GM12878 (cell line): ENCODE measurements at regions not wholly inside any gene's neighbourhood (a gene's known extent, or its start where the extent isn't known, plus 50 kb on each side); places are given as distances from the start of the nearest gene placed in this dataset.

Experiments
- ATAC-seq: fragments of 200-7000 bp; cut with Tn5 transposase; 3 replicates; pipeline ENCODE4 v1.9.1; 2020; ENCODE audit warnings: mild to moderate bottlenecking, moderate library complexity
- BruUV-seq: library from RNA; stranded (reverse); fragments of 400-500 nt; replicated peaks from 2 replicates; lab custom pipeline; 2021; lab: Mats Ljungman, UMichigan
- CTCF ChIA-PET: fragments of 300-600 bp; sonication (Branson Sonifier 250); formaldehyde crosslinking; extraction: SDS; loops from one replicate; lab custom pipeline; 2021; ENCODE audit warnings: inconsistent platforms; lab: Yijun Ruan, JAX
- POLR2A ChIA-PET: fragments of 350-600 bp; formaldehyde crosslinking; extraction: SDS; loops from one replicate; lab custom pipeline; 2021; ENCODE audit warnings: inconsistent platforms; lab: Charles Lee
- RAD21 ChIA-PET: fragments of 300-600 bp; sonication (Branson Sonifier 250); formaldehyde crosslinking; loops from one replicate; lab custom pipeline; 2023; ENCODE audit warnings: antibody characterized with exemption; ENCODE audit not compliant: unreplicated experiment; lab: Charles Lee
- SMC1A ChIA-PET: fragments of 300-600 bp; sonication (Branson Sonifier 250); formaldehyde crosslinking; loops from one replicate; lab custom pipeline; 2023; ENCODE audit not compliant: unreplicated experiment, uncharacterized antibody; lab: Charles Lee
- DNase-seq: peaks from one replicate; pipeline ENCODE4 v3.0.0-alpha.2; 2011; ENCODE audit warnings: low read depth, low spot score
- FAIRE-seq: peaks from 3 replicates; lab custom pipeline; 2011; peaks lifted over from hg19 to GRCh38; lab: Jason Lieb, UNC
- H2AFZ ChIP-seq: 2 replicates; pipeline ENCODE4 v1.6.0; 2011; ENCODE audit warnings: low read depth, low read length, control low read depth; ENCODE audit not compliant: control insufficient read depth
- H3K27ac ChIP-seq: 2 replicates; pipeline ENCODE4 v1.5.1; 2011; ENCODE audit warnings: control low read depth; ENCODE audit not compliant: control insufficient read depth, insufficient read depth
- H3K27me3 ChIP-seq, 2 experiments: replicated peaks in 1 of 2; 2 replicates each; pipeline versions ENCODE4 v1.6.0 to v1.6.1; 2011; ENCODE audit warnings: low read length in 1 of 2; ENCODE audit not compliant: control insufficient read depth in 2 of 2, insufficient read depth in 2 of 2
- H3K36me3 ChIP-seq, 2 experiments: 2 replicates each; pipeline ENCODE4 v1.5.1; 2011; ENCODE audit warnings: low read length in 1 of 2; ENCODE audit not compliant: control insufficient read depth in 2 of 2, insufficient read depth in 2 of 2
- H3K4me1 ChIP-seq: 2 replicates; pipeline ENCODE4 v1.6.1; 2011; ENCODE audit warnings: mild to moderate bottlenecking, low read length, moderate library complexity, mixed read lengths; ENCODE audit not compliant: control insufficient read depth, insufficient read depth
- H3K4me2 ChIP-seq: 2 replicates; pipeline ENCODE4 v1.6.0; 2011; ENCODE audit warnings: control low read depth; ENCODE audit not compliant: control insufficient read depth, insufficient read depth
- H3K4me3 ChIP-seq: fragments of 200-600 bp; sonication (generic); 2 replicates; pipeline ENCODE4 v1.5.1; 2016
- H3K79me2 ChIP-seq: 2 replicates; pipeline ENCODE4 v1.6.0; 2011; ENCODE audit warnings: low read length; ENCODE audit not compliant: control insufficient read depth, insufficient read depth
- H3K9ac ChIP-seq: 2 replicates; pipeline ENCODE4 v1.8.0; 2011; ENCODE audit warnings: low read length, control low read depth, mixed read lengths; ENCODE audit not compliant: control insufficient read depth, insufficient read depth
- H3K9me3 ChIP-seq: replicated peaks from 3 replicates; pipeline ENCODE4 v1.5.1; 2011; ENCODE audit warnings: mild to moderate bottlenecking, low read length; ENCODE audit not compliant: control insufficient read depth, insufficient read depth
- H4K20me1 ChIP-seq: 2 replicates; pipeline ENCODE4 v1.6.0; 2011; ENCODE audit not compliant: control insufficient read depth, insufficient read depth
- CBX5 ChIP-seq: sonication (generic); IDR thresholded peaks from 2 replicates; pipeline ENCODE4 v1.6.1; 2016; ENCODE audit warnings: low read depth, moderate library complexity, mild to moderate bottlenecking, inconsistent platforms
- EED ChIP-seq: sonication (generic); IDR thresholded peaks from 2 replicates; pipeline ENCODE4 v1.6.1; 2016; ENCODE audit warnings: antibody characterized with exemption, low read depth
- RELA ChIP-seq: fragments of 450-650 bp; IDR thresholded peaks from 2 replicates; pipeline ENCODE4 v1.8.0; 2014; ENCODE audit warnings: borderline replicate concordance; ENCODE audit not compliant: partially characterized antibody
- SIX5 ChIP-seq: IDR thresholded peaks from 2 replicates; pipeline ENCODE4 v1.6.1; 2011; ENCODE audit warnings: mild to moderate bottlenecking, low read depth, low read length, moderate library complexity; ENCODE audit not compliant: severe bottlenecking
- WGBS: methylation state at CpG from one replicate; pipeline ENCODE4 v1.1.6; 2016; ENCODE audit warnings: low lambda C conversion rate; ENCODE audit not compliant: insufficient replicate concordance, insufficient coverage; ENCODE audit errors: missing lambda C conversion rate; 5-methylcytosine and 5-hydroxymethylcytosine counted together
- in situ Hi-C: fragments of 300-500 bp; cut with MboI; formaldehyde crosslinking; loops from 9 replicates; pipeline ENCODE4 v1.14.3; 2018; ENCODE audit warnings: mixed read lengths
- intact Hi-C: fragments of 100-400 bp; cut with micrococcal nuclease; formaldehyde crosslinking; loops from one replicate; pipeline ENCODE4 v1.14.2; 2022; ENCODE audit not compliant: unreplicated experiment

GRCh38 chr6:75023634-75024033 lies 182.2 kb downstream of the COL12A1 start:
- ChIA-PET RAD21 (no interaction called here), POLR2A (no interaction called here), SMC1A (interaction anchor here (0.7 kb wide), 1 partner anchor 471 kb away, joined by 3 read pairs; no protein-coding TSS in a partner anchor), CTCF (no interaction called here)
- Histone ChIP-seq H3K9me3 (no peaks in the 10 kb centered on the region), H4K20me1 (no peaks in the 10 kb centered on the region), H3K79me2 (no peaks in the 10 kb centered on the region), H3K9ac (no peak overlapping the region), H3K27me3 (no peaks in the 10 kb centered on the region), H3K4me2 (no peak overlapping the region), H2AFZ (no peak overlapping the region), H3K4me3 (no peak overlapping the region), H3K4me1 (no peaks in the 10 kb centered on the region), H3K27ac (no peak overlapping the region), H3K36me3 (no peaks in the 10 kb centered on the region)
- FAIRE-seq: no peak
- intact Hi-C loops: no loop called here
- TF ChIP-seq CBX5 (no peak), SIX5 (no peak)
- no peak for DNase-seq
- in situ Hi-C loops: no loop called here
- no peak for ATAC-seq
- no TSS peak for BruUV-seq

DNA sequence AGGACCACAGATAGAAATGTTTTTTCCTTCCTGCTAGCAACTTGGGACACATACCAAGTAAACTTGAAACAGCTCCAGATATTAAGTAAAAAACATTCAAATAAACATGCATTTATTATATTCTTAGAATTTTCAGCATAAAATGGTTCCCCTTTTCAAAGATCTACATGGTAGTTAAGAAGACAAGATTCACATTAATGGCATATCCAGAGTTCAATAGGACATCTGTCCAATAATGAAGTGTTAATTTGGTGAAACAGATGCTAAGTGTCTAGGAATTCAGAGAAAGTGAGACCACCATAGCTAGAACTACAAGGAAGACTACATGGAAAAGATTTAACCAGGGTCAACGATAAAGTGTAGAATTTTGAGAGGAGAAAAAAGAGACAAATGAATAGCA lies 184.9 kb downstream of the COL12A1 start:
- ATAC-seq: no peak
- in situ Hi-C loops (no loop called here), intact Hi-C loops (no loop called here)
- Histone ChIP-seq H3K27me3 (no peaks in the 10 kb centered on the region), H3K36me3 (no peaks in the 10 kb centered on the region), H3K27ac (no peak overlapping the region), H3K9me3 (no peaks in the 10 kb centered on the region), H4K20me1 (no peaks in the 10 kb centered on the region), H3K4me1 (no peaks in the 10 kb centered on the region), H3K79me2 (no peaks in the 10 kb centered on the region), H3K4me3 (no peak overlapping the region), H3K9ac (no peak overlapping the region), H3K4me2 (no peak overlapping the region), H2AFZ (no peak overlapping the region)
- no TSS peak for BruUV-seq
- ChIA-PET RAD21 (no interaction called here), SMC1A (no interaction called here), POLR2A (no interaction called here), CTCF (no interaction called here)
- no peak for FAIRE-seq
- no peak for DNase-seq
- 0% methylated on average over 1 of the region's 1 CpG for WGBS
- TF ChIP-seq EED (no peak), RELA (no peak)
